Endothelial cell (in vitro differentiated cells): ENCODE measurements at regions not wholly inside any gene's neighbourhood (a gene's known extent, or its start where the extent isn't known, plus 50 kb on each side); places are given as distances from the start of the nearest gene placed in this dataset.

Experiments used
- DNase-seq: peaks from one replicate; pipeline ENCODE4 v3.0.0; 2021; ENCODE audit warnings: low spot score
- H3K27ac Mint-ChIP-seq: one replicate; pipeline ENCODE4 v1.8.0; 2021; ENCODE audit warnings: mixed read lengths, inconsistent platforms; ENCODE audit not compliant: unreplicated experiment
- H3K27me3 Mint-ChIP-seq: one replicate; pipeline ENCODE4 v1.8.0; 2021; ENCODE audit warnings: mild to moderate bottlenecking, moderate library complexity, mixed read lengths, inconsistent platforms; ENCODE audit not compliant: unreplicated experiment
- H3K36me3 Mint-ChIP-seq: one replicate; pipeline ENCODE4 v1.8.0; 2021; ENCODE audit warnings: mild to moderate bottlenecking, low read depth, mixed read lengths, inconsistent platforms; ENCODE audit not compliant: unreplicated experiment
- H3K4me1 Mint-ChIP-seq: one replicate; pipeline ENCODE4 v1.8.0; 2021; ENCODE audit warnings: mild to moderate bottlenecking, mixed read lengths, inconsistent platforms; ENCODE audit not compliant: unreplicated experiment
- H3K4me3 Mint-ChIP-seq: one replicate; pipeline ENCODE4 v1.8.0; 2021; ENCODE audit warnings: mild to moderate bottlenecking, mixed read lengths, inconsistent platforms; ENCODE audit not compliant: unreplicated experiment
- H3K9me3 Mint-ChIP-seq: one replicate; pipeline ENCODE4 v1.8.0; 2021; ENCODE audit warnings: mixed read lengths, inconsistent platforms; ENCODE audit not compliant: unreplicated experiment
- CTCF ChIP-seq: fragments of 200-600 bp; sonication (generic); IDR thresholded peaks from one replicate; pipeline ENCODE4 v1.5.0; 2021; ENCODE audit warnings: antibody characterized with exemption; ENCODE audit not compliant: unreplicated experiment

- H3K4me1 Mint-ChIP-seq: no peaks in the 10 kb centered on the region
- no peak for DNase-seq
- no peak overlapping the region for H3K27ac Mint-ChIP-seq
- H3K36me3 Mint-ChIP-seq: no peaks in the 10 kb centered on the region
- H3K9me3 Mint-ChIP-seq: no peaks in the 10 kb centered on the region
- H3K4me3 Mint-ChIP-seq: no peak overlapping the region
- H3K27me3 Mint-ChIP-seq: no peaks in the 10 kb centered on the region
- no peak for TF ChIP-seq CTCF
Observed at GRCh38 chr6:11891547-11891946, 112.9 kb upstream of the ADTRP start.

GRCh38 chr6:11890849-11891248, 112.2 kb upstream of the ADTRP start:
- Mint-ChIP-seq H3K4me1 (no peaks in the 10 kb centered on the region), H3K27ac (no peak overlapping the region), H3K27me3 (no peaks in the 10 kb centered on the region), H3K4me3 (no peak overlapping the region), H3K9me3 (no peaks in the 10 kb centered on the region), H3K36me3 (no peaks in the 10 kb centered on the region)
- TF ChIP-seq CTCF: no peak
- DNase-seq: no peak

- DNase-seq: no peak
- TF ChIP-seq CTCF: no peak
- Mint-ChIP-seq H3K36me3 (no peaks in the 10 kb centered on the region), H3K27me3 (no peaks in the 10 kb centered on the region), H3K27ac (no peak overlapping the region), H3K4me3 (no peak overlapping the region), H3K4me1 (no peaks in the 10 kb centered on the region), H3K9me3 (no peaks in the 10 kb centered on the region)
Observed at GRCh38 chr6:11890209-11890608, 111.6 kb upstream of the ADTRP start.

GRCh38 chr6:11889572-11889971, 111.0 kb upstream of the ADTRP start:
- H3K36me3 Mint-ChIP-seq: no peaks in the 10 kb centered on the region

GRCh38 chr6:11888727-11889126, 110.1 kb upstream of the ADTRP start:
- H3K36me3 Mint-ChIP-seq: no peaks in the 10 kb centered on the region

More at GRCh38 chr6:11889572-11889971, 111.0 kb upstream of the ADTRP start:
- no peak for TF ChIP-seq CTCF
- Mint-ChIP-seq H3K27ac (no peak overlapping the region), H3K4me1 (no peaks in the 10 kb centered on the region), H3K27me3 (no peaks in the 10 kb centered on the region), H3K4me3 (no peak overlapping the region), H3K9me3 (no peaks in the 10 kb centered on the region)
- DNase-seq: no peak

More at GRCh38 chr6:11888727-11889126, 110.1 kb upstream of the ADTRP start:
- Mint-ChIP-seq H3K4me3 (no peak overlapping the region), H3K4me1 (no peaks in the 10 kb centered on the region), H3K9me3 (no peaks in the 10 kb centered on the region), H3K27ac (no peak overlapping the region), H3K27me3 (no peaks in the 10 kb centered on the region)
- no peak for DNase-seq
- TF ChIP-seq CTCF: no peak
